ENCODE measurements at regions not wholly inside any gene's neighbourhood (a gene's known extent, or its start where the extent isn't known, plus 50 kb on each side); places are given as distances from the start of the nearest gene placed in this dataset.
"Not testable (repeated sequence)": the region's sequence is repeated elsewhere in the genome, so short reads cannot be mapped to it uniquely, and the experiment has no call there.

GRCh38 chr12:59115995-59116394, 195.7 kb upstream of the LRIG3 start:
- TF ChIP-seq CTCF (IDR thresholded peaks at IDR 0.05; ENCODE audit: low read depth, low read length): no peak

GRCh38 chr12:59115526-59115925, 195.2 kb upstream of the LRIG3 start:
- DNase-seq: no peak
- no peaks in the 10 kb centered on the region for H3K27me3 ChIP-seq
- H3K4me3 ChIP-seq (ENCODE audit: low read depth, low read length): no peak overlapping the region
- H3K9me3 ChIP-seq: no peaks in the 10 kb centered on the region
- no peaks in the 10 kb centered on the region for H3K36me3 ChIP-seq
- TF ChIP-seq CTCF (IDR thresholded peaks at IDR 0.05; ENCODE audit: low read depth, low read length): no peak
- H3K4me1 ChIP-seq: no peaks in the 10 kb centered on the region

More at GRCh38 chr12:59115995-59116394, 195.7 kb upstream of the LRIG3 start:
- no peaks in the 10 kb centered on the region for H3K36me3 ChIP-seq
- no peak for DNase-seq
- no peaks in the 10 kb centered on the region for H3K4me1 ChIP-seq
- H3K4me3 ChIP-seq (ENCODE audit: low read depth, low read length): no peak overlapping the region
- no peaks in the 10 kb centered on the region for H3K9me3 ChIP-seq
- no peaks in the 10 kb centered on the region for H3K27me3 ChIP-seq

GRCh38 chr12:59113831-59114615, 193.7 kb upstream of the LRIG3 start:
- peak; percentile 79 for DNase-seq
- TF ChIP-seq CTCF (IDR thresholded peaks at IDR 0.05; ENCODE audit: low read depth, low read length): peak; percentile 92

GRCh38 chr12:59111851-59112250, 191.5 kb upstream of the LRIG3 start:
- Histone ChIP-seq H3K36me3 (no peaks in the 10 kb centered on the region), H3K4me3 (ENCODE audit: low read depth, low read length) (no peak overlapping the region), H3K9me3 (no peaks in the 10 kb centered on the region), H3K27me3 (no peaks in the 10 kb centered on the region), H3K4me1 (no peaks in the 10 kb centered on the region)
- TF ChIP-seq CTCF (IDR thresholded peaks at IDR 0.05; ENCODE audit: low read depth, low read length): no peak
- no peak for DNase-seq

More at GRCh38 chr12:59113831-59114615, 193.7 kb upstream of the LRIG3 start:
- H3K4me1 ChIP-seq: no peaks in the 10 kb centered on the region
- H3K27me3 ChIP-seq: no peaks in the 10 kb centered on the region
- H3K9me3 ChIP-seq: no peaks in the 10 kb centered on the region
- H3K4me3 ChIP-seq (ENCODE audit: low read depth, low read length): no peak overlapping the region
- no peaks in the 10 kb centered on the region for H3K36me3 ChIP-seq

- not testable (repeated sequence) for DNase-seq
These were observed 188.2 kb upstream of the LRIG3 start for GRCh38 chr12:59108516-59108915.

GRCh38 chr12:59100585-59100984, 180.3 kb upstream of the LRIG3 start:
- no peaks in the 10 kb centered on the region for H3K27me3 ChIP-seq
- TF ChIP-seq CTCF (IDR thresholded peaks at IDR 0.05; ENCODE audit: low read depth, low read length): no peak
- no peak for DNase-seq
- no peaks in the 10 kb centered on the region for H3K9me3 ChIP-seq
- H3K36me3 ChIP-seq: no peaks in the 10 kb centered on the region
- no peaks in the 10 kb centered on the region for H3K4me1 ChIP-seq
- no peak overlapping the region for H3K4me3 ChIP-seq (ENCODE audit: low read depth, low read length)

More at GRCh38 chr12:59108516-59108915, 188.2 kb upstream of the LRIG3 start:
- H3K4me1 ChIP-seq; H3K9me3 ChIP-seq; H3K27me3 ChIP-seq; H3K4me3 ChIP-seq (ENCODE audit: low read depth, low read length); H3K36me3 ChIP-seq: not testable (repeated sequence)

All from BE2C (cell line).